ENCODE measurements at regions not wholly inside any gene's neighbourhood (a gene's known extent, or its start where the extent isn't known, plus 50 kb on each side); places are given as distances from the start of the nearest gene placed in this dataset.
A peak's percentile ranks its signal among the peaks of the same experiment; 100 is the strongest.
"Not testable (repeated sequence)": the region's sequence is repeated elsewhere in the genome, so short reads cannot be mapped to it uniquely, and the experiment has no call there.

DNA sequence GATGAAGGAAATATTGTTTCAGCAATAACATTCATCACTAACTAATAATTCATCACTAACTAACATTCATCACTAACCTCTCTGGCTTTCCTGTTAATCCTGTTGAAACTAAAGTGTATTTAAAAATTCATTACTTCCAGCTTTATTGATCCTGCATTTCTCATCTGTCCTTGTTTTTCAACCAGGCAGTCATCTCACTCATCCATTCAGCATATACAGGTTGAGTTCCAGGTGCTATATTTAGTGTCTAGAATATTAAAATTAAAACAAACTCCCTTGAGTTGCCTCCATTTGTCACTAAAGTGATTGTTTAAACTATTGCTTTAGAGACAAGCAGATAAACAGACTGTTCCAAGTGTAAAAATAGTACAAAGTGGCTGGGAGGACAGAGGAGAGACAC, 58.1 kb downstream of the ATXN7L3B start:
- Histone ChIP-seq H3K27ac (ENCODE audit: low read depth, low read length) (no peak overlapping the region), H3K4me1 (ENCODE audit: control insufficient read depth, insufficient read depth, low read length) (no peaks in the 10 kb centered on the region), H3K27me3 (ENCODE audit: control insufficient read depth, insufficient read depth, low read length) (no peaks in the 10 kb centered on the region)

GRCh38 chr12:74598819-74599218, 61.2 kb downstream of the ATXN7L3B start:
- DNase-seq (ENCODE audit: low read depth in 4 of 6, low spot score in 6 of 6) = no peak
- Histone ChIP-seq H3K27me3 (ENCODE audit: control insufficient read depth, insufficient read depth, low read length) (no peaks in the 10 kb centered on the region), H3K9me3 (ENCODE audit: control insufficient read depth, insufficient read depth, low read length) (peaks cover 2% of the 10 kb centered on the region), H3K27ac (ENCODE audit: low read depth, low read length) (no peak overlapping the region), H3K36me3 (ENCODE audit: control insufficient read depth, insufficient read depth, low read length) (no peaks in the 10 kb centered on the region), H3K4me1 (ENCODE audit: control insufficient read depth, insufficient read depth, low read length) (no peaks in the 10 kb centered on the region), H3K4me3 (ENCODE audit: low read depth, low read length) (no peak overlapping the region)

More for the DNA sequence above, 58.1 kb downstream of the ATXN7L3B start:
- Histone ChIP-seq H3K4me3 (ENCODE audit: low read depth, low read length) (no peak overlapping the region), H3K9me3 (ENCODE audit: control insufficient read depth, insufficient read depth, low read length) (peaks cover 2% of the 10 kb centered on the region), H3K36me3 (ENCODE audit: control insufficient read depth, insufficient read depth, low read length) (no peaks in the 10 kb centered on the region)
- no peak for DNase-seq (ENCODE audit: low read depth in 4 of 6, low spot score in 6 of 6)

DNA sequence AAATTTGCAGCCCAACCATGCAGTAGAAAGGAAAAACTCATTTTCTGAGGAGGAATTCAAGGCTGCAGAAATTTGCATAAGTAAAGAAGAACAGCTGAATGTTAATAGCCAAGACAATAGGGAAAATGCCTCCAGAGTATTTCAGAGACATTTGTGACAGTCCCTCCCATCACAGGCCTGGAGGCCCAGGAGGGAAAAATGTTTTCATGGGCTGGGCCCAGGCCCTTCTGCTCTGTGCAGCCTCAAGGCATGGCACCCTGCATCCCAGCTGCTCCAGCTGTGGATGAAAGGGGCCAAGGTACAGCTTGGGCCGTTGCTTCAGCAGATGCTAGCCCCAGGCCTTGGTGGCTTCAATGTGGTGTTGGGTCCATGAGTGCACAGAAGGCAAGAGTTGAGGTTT, 62.3 kb downstream of the ATXN7L3B start:
- 58% methylated on average over 1 of the region's 1 CpG for WGBS (ENCODE audit: insufficient coverage)
- Histone ChIP-seq H3K27ac (ENCODE audit: low read depth, low read length) (no peak overlapping the region), H3K9me3 (ENCODE audit: control insufficient read depth, insufficient read depth, low read length) (peaks cover 2% of the 10 kb centered on the region), H3K27me3 (ENCODE audit: control insufficient read depth, insufficient read depth, low read length) (no peaks in the 10 kb centered on the region), H3K4me3 (ENCODE audit: low read depth, low read length) (no peak overlapping the region), H3K36me3 (ENCODE audit: control insufficient read depth, insufficient read depth, low read length) (no peaks in the 10 kb centered on the region), H3K4me1 (ENCODE audit: control insufficient read depth, insufficient read depth, low read length) (no peaks in the 10 kb centered on the region)
- no peak for DNase-seq (ENCODE audit: low read depth in 4 of 6, low spot score in 6 of 6)

- DNase-seq (ENCODE audit: low read depth in 4 of 6, low spot score in 6 of 6); H3K4me1 ChIP-seq (ENCODE audit: control insufficient read depth, insufficient read depth, low read length); H3K4me3 ChIP-seq (ENCODE audit: low read depth, low read length); H3K36me3 ChIP-seq (ENCODE audit: control insufficient read depth, insufficient read depth, low read length); H3K27me3 ChIP-seq (ENCODE audit: control insufficient read depth, insufficient read depth, low read length); H3K27ac ChIP-seq (ENCODE audit: low read depth, low read length); H3K9me3 ChIP-seq (ENCODE audit: control insufficient read depth, insufficient read depth, low read length): not testable (repeated sequence)
These were observed 63.2 kb downstream of the ATXN7L3B start for GRCh38 chr12:74600817-74601216.

DNA sequence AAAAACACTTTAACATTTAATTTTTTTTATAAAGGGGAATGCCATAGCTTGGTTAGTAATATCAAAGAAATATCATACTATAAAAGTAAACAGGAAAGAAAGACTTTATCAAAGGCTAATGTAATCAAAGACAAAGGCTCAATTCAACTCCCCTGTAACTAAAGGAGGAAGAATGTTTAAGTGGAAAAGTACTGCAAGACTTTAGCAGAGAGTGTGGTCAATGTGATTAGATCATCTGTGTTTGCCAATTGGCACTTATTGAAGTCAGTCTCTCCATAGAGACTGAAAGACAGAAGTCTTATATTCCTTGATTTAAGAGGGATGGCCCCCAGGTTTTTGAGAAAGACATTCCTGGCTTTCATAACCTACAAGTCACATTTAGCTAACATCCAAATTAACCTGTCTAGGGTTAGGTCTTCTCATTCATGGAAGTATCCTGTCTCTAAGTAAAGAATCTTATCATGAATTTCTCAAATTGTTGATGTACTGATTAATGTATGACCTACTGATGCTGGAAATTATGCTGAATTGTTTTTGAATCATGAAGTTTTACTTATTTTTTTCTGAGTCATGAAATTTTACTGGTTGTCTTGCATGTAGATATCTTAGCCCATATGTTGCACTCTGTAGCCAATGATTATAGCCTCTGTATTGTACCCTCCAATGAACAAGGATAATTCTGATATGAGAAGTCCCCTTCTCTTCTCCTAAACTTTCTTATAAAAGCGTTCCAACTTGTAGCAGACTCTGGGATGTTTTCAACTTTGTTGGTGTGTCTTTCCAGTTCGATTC, 65.4 kb downstream of the ATXN7L3B start:
- DNase-seq (ENCODE audit: low read depth in 4 of 6, low spot score in 6 of 6) = no peak
- Histone ChIP-seq H3K27ac (ENCODE audit: low read depth, low read length) (no peak overlapping the region), H3K36me3 (ENCODE audit: control insufficient read depth, insufficient read depth, low read length) (no peaks in the 10 kb centered on the region), H3K9me3 (ENCODE audit: control insufficient read depth, insufficient read depth, low read length) (peaks cover 2% of the 10 kb centered on the region), H3K4me3 (ENCODE audit: low read depth, low read length) (no peak overlapping the region), H3K27me3 (ENCODE audit: control insufficient read depth, insufficient read depth, low read length) (no peaks in the 10 kb centered on the region), H3K4me1 (ENCODE audit: control insufficient read depth, insufficient read depth, low read length) (no peaks in the 10 kb centered on the region)
- no CpG with 5 or more reads among the region's 2 CpGs for WGBS (ENCODE audit: insufficient coverage)

DNA sequence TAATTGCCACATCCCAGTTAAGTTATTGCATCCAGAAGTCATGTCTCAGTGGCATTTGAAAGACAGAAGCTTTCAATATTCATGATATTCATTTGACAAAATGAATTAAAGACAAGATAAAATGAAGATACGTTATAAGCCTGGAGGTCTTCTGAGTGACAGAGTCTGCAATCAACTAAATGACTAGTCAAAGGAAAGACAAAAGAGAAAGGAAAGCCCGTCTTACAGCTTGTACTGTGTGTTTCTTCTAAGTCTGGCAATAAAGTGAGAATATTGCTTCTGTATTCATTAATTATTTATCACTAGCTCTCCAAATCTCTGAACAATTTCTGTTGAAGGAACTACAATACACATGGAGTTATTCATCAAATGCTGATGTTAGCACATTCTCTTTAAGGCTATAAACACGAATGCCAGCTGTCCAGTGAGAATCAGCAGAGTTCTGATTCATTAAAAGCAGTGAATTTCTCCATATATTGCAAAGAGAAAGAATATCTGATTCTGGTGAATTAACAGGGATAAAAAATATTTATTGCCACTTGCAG, 70.7 kb downstream of the ATXN7L3B start:
- H3K27me3 ChIP-seq (ENCODE audit: control insufficient read depth, insufficient read depth, low read length) = no peaks in the 10 kb centered on the region
- H3K4me1 ChIP-seq (ENCODE audit: control insufficient read depth, insufficient read depth, low read length) = no peaks in the 10 kb centered on the region
- no peak overlapping the region for H3K4me3 ChIP-seq (ENCODE audit: low read depth, low read length)
- no peaks in the 10 kb centered on the region for H3K36me3 ChIP-seq (ENCODE audit: control insufficient read depth, insufficient read depth, low read length)
- no CpG with 5 or more reads among the region's 3 CpGs for WGBS (ENCODE audit: insufficient coverage)
- no peaks in the 10 kb centered on the region for H3K9me3 ChIP-seq (ENCODE audit: control insufficient read depth, insufficient read depth, low read length)
- peak in 1 of 6 donors; percentile 52 for DNase-seq (ENCODE audit: low read depth in 4 of 6, low spot score in 6 of 6)
- no peak overlapping the region for H3K27ac ChIP-seq (ENCODE audit: low read depth, low read length)

GRCh38 chr12:74610711-74611110, 73.1 kb downstream of the ATXN7L3B start:
- no peak overlapping the region for H3K27ac ChIP-seq (ENCODE audit: low read depth, low read length)
- no peak for DNase-seq (ENCODE audit: low read depth in 4 of 6, low spot score in 6 of 6)
- H3K4me3 ChIP-seq (ENCODE audit: low read depth, low read length) = no peak overlapping the region
- no peaks in the 10 kb centered on the region for H3K27me3 ChIP-seq (ENCODE audit: control insufficient read depth, insufficient read depth, low read length)
- H3K4me1 ChIP-seq (ENCODE audit: control insufficient read depth, insufficient read depth, low read length) = no peaks in the 10 kb centered on the region
- no CpG with 5 or more reads among the region's 3 CpGs for WGBS (ENCODE audit: insufficient coverage)
- no peaks in the 10 kb centered on the region for H3K36me3 ChIP-seq (ENCODE audit: control insufficient read depth, insufficient read depth, low read length)
- no peaks in the 10 kb centered on the region for H3K9me3 ChIP-seq (ENCODE audit: control insufficient read depth, insufficient read depth, low read length)

DNA sequence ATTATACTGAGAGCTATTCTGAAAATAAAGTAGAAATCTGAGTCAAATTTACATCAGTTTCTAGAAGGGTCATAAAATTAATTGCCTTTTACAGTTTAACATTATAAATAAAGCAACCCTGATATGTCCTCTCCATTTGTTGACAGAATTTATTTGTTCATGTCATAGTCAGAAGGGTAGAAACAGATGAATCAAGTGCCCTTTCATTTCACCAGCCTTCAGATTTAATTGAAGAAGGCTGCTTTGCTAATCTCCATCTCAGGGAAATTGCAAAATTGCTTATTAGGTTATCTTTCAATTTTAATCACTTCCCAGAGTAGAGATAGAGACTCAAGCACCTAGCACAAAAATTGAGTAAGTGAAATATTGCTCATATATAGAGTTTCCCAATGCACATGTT, 76.8 kb downstream of the ATXN7L3B start:
- no peaks in the 10 kb centered on the region for H3K9me3 ChIP-seq (ENCODE audit: control insufficient read depth, insufficient read depth, low read length)
- H3K36me3 ChIP-seq (ENCODE audit: control insufficient read depth, insufficient read depth, low read length) = no peaks in the 10 kb centered on the region
- no peaks in the 10 kb centered on the region for H3K27me3 ChIP-seq (ENCODE audit: control insufficient read depth, insufficient read depth, low read length)
- no peak overlapping the region for H3K27ac ChIP-seq (ENCODE audit: low read depth, low read length)
- peak in 2 of 6 donors; percentile 11 to 62 for DNase-seq (ENCODE audit: low read depth in 4 of 6, low spot score in 6 of 6)
- no peaks in the 10 kb centered on the region for H3K4me1 ChIP-seq (ENCODE audit: control insufficient read depth, insufficient read depth, low read length)
- no peak overlapping the region for H3K4me3 ChIP-seq (ENCODE audit: low read depth, low read length)

DNA sequence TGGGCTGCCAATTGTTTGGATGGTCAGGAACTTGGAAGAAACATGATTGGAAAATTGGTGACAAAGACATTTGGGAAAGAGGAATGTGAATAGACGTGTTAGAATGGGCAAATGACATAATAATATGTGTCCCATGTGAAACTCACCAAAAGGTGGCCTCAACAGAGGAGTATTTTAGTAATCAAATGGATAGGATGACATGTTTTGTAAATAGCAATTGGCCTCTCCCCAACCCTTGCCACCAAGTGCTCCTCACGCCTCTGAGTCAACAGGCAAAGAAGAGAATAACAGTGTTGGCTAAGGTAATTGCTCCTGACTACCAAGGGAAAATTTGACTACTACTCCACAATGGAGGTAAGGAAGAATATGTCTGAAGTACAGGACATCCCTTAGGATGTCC, 81.4 kb downstream of the ATXN7L3B start:
- H3K4me3 ChIP-seq (ENCODE audit: low read depth, low read length) = no peak overlapping the region

GRCh38 chr12:74619884-74620283, 82.2 kb downstream of the ATXN7L3B start:
- no peak overlapping the region for H3K4me3 ChIP-seq (ENCODE audit: low read depth, low read length)
- H3K4me1 ChIP-seq (ENCODE audit: control insufficient read depth, insufficient read depth, low read length) = no peaks in the 10 kb centered on the region
- no peaks in the 10 kb centered on the region for H3K36me3 ChIP-seq (ENCODE audit: control insufficient read depth, insufficient read depth, low read length)
- H3K27me3 ChIP-seq (ENCODE audit: control insufficient read depth, insufficient read depth, low read length) = no peaks in the 10 kb centered on the region
- WGBS (ENCODE audit: insufficient coverage) = no CpG with 5 or more reads among the region's 1 CpG
- DNase-seq (ENCODE audit: low read depth in 4 of 6, low spot score in 6 of 6) = no peak
- H3K27ac ChIP-seq (ENCODE audit: low read depth, low read length) = no peak overlapping the region
- no peaks in the 10 kb centered on the region for H3K9me3 ChIP-seq (ENCODE audit: control insufficient read depth, insufficient read depth, low read length)

More for the DNA sequence above, 81.4 kb downstream of the ATXN7L3B start:
- no peaks in the 10 kb centered on the region for H3K27me3 ChIP-seq (ENCODE audit: control insufficient read depth, insufficient read depth, low read length)
- no peak overlapping the region for H3K27ac ChIP-seq (ENCODE audit: low read depth, low read length)
- WGBS (ENCODE audit: insufficient coverage) = 57% methylated on average over 1 of the region's 2 CpGs
- no peak for DNase-seq (ENCODE audit: low read depth in 4 of 6, low spot score in 6 of 6)
- H3K4me1 ChIP-seq (ENCODE audit: control insufficient read depth, insufficient read depth, low read length) = no peaks in the 10 kb centered on the region
- no peaks in the 10 kb centered on the region for H3K36me3 ChIP-seq (ENCODE audit: control insufficient read depth, insufficient read depth, low read length)
- H3K9me3 ChIP-seq (ENCODE audit: control insufficient read depth, insufficient read depth, low read length) = no peaks in the 10 kb centered on the region
